Stimulated activated CD8-positive, alpha-beta memory T cell treated with anti-CD3 and anti-CD28 coated beads, Interleukin-7, amount 100 ng/mL, for 24 hours (primary cell): ENCODE measurements at regions not wholly inside any gene's neighbourhood (a gene's known extent, or its start where the extent isn't known, plus 50 kb on each side); places are given as distances from the start of the nearest gene placed in this dataset.

Experiments
- DNase-seq: peaks from one replicate; pipeline ENCODE4 v3.0.0-alpha.2; 2020; ENCODE audit warnings: low read depth

DNA sequence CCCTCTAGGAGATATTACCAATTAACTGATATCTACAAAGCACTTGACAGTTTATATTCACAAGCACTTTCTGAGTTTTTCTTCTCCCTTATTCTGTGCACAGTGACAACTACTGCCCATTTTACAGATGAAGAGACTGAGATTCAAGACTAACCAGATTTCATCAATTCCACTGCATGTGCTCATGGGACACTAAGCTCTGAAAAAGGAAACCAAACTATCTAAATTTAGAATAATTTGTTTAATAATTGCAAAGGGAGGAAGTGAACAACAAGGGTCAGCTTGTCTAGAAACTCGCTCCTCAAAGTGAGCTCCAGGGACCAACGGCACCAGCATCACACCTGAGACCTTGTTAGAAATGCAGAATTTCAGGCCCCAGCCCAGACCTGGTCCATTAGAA lies 50.8 kb upstream of the MYLIP start:
- no peak for DNase-seq

DNA sequence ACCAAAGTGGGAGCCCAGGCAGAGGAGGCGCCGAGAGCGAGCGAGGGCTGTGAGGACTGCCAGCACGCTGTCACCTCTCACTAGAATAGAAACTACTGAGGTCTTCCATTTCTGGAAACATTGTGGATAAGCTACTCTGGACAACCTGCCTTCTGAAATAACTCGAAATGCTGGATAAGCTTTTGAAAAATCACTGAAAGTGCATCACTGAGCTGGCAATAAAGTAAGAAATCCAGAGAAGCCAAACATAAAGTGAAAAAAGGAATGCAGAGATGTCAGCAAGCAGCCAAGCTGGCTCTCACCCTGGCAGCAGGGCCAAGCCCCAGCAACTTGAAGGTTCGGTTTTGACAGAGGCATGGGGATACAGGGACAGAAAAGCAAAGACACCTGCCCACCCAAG lies 59.2 kb upstream of the MYLIP start:
- no peak for DNase-seq

GRCh38 chr6:16069222-16069621 lies 59.7 kb upstream of the MYLIP start:
- no peak for DNase-seq

DNA sequence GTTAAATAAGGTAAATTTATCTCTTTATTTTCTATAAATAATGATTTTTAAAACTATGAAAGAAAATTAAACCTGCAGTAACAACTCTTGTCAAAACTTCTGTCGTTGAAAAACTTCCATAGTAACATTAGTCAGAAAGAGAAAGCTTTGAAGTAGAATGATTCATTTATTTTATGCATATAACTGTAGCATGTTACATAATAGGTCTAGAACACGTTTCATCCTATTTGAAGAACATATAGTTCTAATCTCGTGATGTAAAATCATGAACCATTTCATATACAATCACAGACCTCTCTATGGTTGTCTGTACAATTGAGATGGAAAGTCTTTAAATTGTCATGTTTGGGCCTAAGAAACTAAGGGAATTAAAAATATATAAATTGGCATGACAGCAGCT lies 61.3 kb upstream of the MYLIP start:
- DNase-seq: no peak

DNA sequence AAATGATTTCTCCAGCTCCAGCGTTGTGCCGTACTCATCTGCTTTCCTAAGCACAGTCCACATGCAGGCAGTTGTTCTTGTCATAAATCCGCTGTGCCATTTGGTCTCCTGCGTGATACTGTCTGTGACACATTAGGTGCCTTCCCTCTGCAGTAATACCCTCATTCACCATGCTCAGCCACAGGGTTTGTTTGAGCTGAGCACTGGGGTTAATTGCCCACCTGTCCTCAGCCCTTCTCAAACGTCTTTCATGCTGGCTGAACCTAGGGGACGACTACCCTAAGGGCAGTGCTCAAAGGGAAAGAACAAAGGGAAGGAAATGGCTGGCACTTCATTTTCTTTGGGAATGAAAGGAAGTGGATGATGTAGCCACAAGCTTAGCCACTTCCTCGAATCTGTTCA lies 64.2 kb upstream of the MYLIP start:
- DNase-seq: no peak

DNA sequence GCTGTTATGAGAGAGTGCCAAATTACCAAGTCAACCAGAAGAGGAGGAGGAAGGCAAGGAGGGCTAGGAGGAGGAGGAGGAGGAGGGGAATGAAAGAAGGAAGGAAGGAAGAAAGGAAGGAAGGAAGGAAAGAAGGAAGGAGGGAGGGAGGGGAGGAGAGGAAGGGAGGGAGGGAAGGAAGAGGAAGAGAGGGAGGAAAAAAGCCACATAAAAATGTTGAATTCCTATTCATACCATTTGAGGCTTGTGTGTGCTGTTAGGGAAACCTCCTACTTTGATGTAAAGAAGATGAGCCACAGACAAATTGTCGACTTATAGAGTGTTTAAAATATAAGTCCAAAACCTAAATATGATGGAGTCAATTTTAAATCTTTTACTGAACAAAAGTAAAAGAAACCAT lies 65.3 kb upstream of the MYLIP start:
- DNase-seq: no peak

- no peak for DNase-seq
Measured at GRCh38 chr6:16061818-16062217, 67.1 kb upstream of the MYLIP start.

- no peak for DNase-seq
Measured at GRCh38 chr6:16060039-16060438, 68.8 kb upstream of the MYLIP start.

GRCh38 chr6:16059496-16059895 lies 69.4 kb upstream of the MYLIP start:
- DNase-seq: no peak

DNA sequence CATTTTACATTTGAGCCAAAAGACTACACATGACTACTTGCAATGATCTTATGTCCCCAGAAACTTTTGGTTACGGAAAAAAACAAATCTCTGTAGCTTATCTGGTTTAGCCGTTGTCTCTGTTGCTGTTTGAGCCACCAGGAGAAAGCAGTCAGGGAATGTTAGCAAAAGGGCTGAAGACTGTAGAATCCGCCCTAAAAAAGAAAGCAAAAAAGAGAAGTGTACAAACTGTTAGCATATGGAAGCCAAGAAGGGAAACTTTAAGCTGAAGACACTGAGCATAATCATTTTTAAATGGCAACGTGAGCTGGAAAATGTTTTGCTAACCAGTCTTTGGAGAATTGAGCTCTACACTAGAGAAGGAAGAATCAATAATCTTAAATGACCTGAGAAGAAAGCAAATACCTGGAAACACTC lies 69.9 kb upstream of the MYLIP start:
- no peak for DNase-seq

DNA sequence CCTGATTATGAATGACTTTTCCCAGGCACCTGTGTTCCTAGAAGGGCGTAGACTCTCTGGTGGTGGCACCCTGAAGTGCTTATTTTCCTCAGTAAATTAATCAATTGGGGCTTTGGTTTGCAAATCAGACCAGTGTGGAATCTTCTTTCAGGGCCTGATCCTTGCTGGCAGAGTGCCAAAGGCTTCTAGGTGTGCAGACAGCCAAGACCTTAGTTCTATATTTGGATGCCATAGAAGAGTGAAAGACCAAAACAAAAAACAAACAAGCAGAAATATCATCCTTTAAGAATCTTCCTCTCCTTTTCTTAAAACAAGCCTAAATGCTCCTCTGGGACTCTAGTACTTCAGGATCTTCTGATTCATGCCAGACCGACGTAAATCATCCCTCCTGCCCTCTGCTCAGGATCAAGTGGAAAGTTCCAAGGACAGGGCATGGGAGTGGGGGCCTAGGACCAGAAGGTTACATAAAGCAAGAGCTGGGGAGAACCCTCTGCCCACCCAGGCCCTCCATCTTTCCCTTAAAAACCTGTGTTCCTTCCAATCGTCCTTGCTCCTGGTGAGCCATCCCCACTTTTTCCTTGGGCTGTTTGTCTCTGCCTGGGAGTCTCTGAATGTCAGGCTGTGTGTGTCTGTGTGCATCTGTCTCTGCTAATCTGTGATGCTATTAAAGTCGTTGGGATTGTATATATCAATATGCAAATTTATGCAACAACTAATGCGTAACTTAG lies 70.5 kb upstream of the MYLIP start:
- no peak for DNase-seq

DNA sequence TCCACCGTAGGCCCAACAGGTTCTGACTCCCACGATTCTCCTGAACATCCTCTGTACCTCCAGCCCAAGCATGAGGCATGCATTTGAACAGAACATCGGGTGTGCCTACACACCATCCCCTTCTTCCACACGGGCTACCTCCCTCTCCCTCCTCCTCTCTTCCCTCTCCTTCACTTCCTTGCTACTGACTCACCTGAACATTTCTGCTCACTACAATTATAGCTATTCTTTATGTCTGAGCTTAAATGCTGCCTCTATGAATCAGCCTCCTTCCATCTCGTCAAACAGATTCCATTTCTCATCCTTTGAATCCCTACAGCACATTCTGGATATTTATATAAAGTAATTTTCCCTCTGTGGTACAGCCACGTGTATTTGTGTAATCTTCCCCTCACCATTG lies 71.4 kb upstream of the MYLIP start:
- no peak for DNase-seq

DNA sequence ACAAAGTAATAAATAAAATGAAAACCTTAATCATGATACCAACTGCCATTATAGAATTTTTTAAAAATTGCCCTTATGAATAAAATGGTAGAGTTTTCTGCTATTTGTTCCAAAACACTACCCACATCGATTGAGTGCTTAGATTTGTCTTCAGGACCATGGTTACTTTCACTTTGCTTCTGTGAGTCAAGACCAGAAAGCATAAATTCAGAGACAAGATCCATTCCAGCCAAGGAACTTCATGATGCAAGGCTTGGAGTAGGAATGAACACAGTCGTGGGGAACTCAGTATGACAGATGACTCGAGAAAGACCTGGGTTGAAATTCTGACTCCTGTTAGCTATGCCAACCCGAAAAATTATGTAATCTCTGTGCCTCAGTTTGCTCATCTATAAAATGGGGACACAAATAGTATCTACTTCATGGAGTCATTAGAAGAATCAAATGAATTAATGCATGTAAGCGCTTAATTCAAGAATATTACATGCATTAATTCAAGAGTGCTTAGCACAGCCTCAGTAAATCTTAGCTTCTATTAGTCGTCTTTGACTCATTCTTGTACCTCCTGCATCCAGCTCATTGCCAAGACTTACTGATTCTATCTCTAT lies 72.5 kb upstream of the MYLIP start:
- no peak for DNase-seq

DNA sequence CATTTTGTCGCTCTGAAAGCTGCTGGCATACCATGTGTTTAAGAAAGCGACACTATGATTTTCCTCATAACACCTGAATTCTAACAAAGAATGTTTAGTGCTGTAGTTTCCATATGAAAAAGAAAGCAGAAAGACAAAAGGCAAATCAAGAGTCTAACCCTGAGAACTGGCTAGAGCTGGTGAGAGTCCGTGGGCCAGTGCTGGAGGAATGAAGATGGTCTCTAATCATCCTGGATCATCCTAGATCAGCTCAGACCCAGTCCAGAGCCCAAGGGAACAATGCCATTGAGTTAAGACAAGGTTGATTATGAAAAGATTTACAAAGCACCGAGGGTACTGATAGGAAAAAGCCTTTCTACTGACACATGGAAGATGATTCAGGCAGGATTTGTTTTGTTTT lies 73.0 kb upstream of the MYLIP start:
- no peak for DNase-seq

- no peak for DNase-seq
Measured at GRCh38 chr6:16049168-16049567, 79.7 kb upstream of the MYLIP start.

- DNase-seq: no peak
Measured at GRCh38 chr6:16048221-16048620, 80.7 kb upstream of the MYLIP start.

DNA sequence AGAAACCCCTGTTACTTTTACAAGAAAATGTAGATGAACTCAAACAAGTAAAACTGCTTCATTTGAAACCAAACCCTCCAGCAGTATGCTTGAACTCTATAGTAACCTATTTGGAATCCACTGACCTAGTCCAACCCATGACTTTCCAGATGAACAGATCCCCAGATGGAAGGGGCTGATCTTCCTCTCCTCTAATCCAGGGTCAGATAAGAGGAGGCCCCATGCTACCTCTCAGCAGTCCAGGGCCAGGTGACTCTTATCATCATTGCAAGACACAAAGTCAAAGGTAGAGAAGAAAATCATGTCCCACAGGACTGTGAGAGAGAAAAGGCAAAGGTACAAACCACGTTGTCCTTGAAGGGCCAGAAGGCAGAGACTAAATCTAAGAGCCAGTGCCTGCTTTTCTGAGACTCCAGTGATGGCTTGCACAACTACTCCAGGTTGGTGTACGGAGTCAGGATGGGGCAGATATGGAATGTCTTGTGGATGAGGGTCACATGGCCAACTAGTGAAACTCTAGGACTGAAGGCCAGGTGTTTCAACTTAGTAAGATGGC lies 81.4 kb upstream of the MYLIP start:
- no peak for DNase-seq

- no peak for DNase-seq
Measured at GRCh38 chr6:16045238-16045637, 83.6 kb upstream of the MYLIP start.

DNA sequence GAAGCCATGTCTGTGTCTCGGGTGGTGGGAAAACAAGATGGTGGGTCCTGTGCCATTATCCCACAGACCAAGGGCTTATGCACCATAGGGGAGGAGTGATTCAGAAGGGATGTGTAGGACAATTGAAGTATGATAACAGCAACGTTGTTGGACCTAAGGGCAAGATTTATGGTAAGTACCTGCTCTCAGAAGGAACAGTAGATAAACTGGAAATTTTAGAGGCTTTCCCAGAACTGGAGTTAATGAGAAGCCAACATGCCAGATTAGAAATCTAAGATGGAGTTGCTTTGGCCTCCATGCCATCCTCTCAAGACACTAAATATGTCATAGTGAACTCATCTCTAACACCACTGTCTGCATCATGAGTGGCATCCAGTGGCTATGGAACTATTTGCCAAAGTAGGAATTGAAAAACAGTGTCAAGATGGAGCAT lies 84.7 kb upstream of the MYLIP start:
- no peak for DNase-seq

GRCh38 chr6:16043171-16044135 lies 85.4 kb upstream of the MYLIP start:
- no peak for DNase-seq

DNA sequence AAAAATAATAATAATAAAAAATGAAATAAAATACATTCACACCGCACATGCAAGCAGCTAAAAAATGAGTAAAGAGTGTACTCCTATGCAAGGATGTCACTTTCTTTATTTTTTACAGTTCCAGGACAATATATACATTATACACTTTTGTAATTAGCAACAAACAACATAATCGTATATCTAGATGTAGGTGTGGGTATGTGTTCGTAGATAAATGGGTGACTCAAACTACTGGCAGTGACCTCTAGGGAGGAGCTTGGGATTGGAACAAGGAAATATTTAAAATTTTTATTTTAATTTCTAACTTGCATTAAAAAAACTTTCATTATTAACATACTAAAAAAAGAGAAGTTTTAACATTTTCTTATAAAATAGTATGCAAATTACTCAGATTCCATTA lies 86.1 kb upstream of the MYLIP start:
- DNase-seq: no peak

GRCh38 chr6:16041327-16041726 lies 87.6 kb upstream of the MYLIP start:
- DNase-seq: no peak

DNA sequence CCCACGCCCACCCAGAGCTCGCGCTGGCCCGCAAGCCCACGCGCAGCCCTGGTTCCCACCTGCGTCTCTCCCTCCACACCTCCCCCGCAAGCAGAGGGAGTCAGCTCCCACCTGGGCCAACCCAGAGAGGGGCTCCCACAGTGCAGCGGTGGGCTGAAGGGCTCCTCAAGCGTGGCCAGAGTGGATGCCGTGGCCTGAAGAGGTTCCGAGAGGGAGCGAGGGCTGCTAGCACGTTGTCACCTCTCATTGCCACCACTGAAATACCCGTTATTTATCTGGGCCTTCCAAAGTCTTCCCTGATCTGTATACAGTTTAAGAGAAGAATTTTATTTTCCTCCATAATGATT lies 88.3 kb upstream of the MYLIP start:
- DNase-seq: no peak
